ENCODE measurements at regions not wholly inside any gene's neighbourhood (a gene's known extent, or its start where the extent isn't known, plus 50 kb on each side); places are given as distances from the start of the nearest gene placed in this dataset.

GRCh38 chr3:81925385-81925784 is 163.9 kb upstream of the GBE1 start:
- TF ChIP-seq CTCF (IDR thresholded peaks at IDR 0.05) (no peak), POLR2A (IDR thresholded peaks at IDR 0.05) (no peak)

All from heart left ventricle (tissue), 13 donors.